GM21515 (cell line): ENCODE measurements at regions not wholly inside any gene's neighbourhood (a gene's known extent, or its start where the extent isn't known, plus 50 kb on each side); places are given as distances from the start of the nearest gene placed in this dataset.
"Not testable (repeated sequence)": the region's sequence is repeated elsewhere in the genome, so short reads cannot be mapped to it uniquely, and the experiment has no call there.

ENCODE experiments used
- ATAC-seq: cut with Tn5 transposase; IDR thresholded peaks from one replicate; pipeline ENCODE4 v1.9.1; 2021; ENCODE audit not compliant: unreplicated experiment

DNA sequence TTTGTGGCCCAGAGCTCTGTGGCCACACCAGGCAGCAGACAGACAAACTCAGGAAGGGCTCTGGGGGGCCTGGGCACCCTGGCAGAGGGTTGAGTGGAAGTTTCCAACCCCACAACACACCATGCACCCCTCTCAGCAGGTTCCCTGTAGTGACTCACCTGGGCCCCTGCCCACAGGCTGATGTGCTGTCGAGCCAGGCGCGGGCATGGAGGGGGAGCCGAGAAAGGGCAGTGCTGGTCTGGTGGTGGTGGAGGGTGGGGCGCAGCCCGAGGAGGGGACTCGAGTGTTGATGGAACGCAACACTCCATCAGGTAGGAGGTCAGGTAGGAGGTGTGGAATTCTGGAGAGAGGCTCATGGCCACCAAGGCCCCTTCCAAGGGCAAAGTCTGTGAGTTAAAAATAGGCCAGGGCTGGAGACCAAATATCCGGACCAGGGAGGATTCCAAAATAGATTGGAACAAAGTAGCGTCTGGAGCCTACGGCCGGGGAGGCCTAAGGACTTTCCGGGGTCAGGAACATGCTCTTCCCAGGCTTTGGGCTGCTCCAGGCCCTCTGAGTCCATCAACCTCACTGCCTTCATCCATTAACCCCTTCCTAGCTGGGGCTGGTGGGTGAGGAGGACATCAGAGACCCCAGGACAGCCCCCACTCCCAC, 191.5 kb upstream of the AJAP1 start:
- ATAC-seq, result no peak

DNA sequence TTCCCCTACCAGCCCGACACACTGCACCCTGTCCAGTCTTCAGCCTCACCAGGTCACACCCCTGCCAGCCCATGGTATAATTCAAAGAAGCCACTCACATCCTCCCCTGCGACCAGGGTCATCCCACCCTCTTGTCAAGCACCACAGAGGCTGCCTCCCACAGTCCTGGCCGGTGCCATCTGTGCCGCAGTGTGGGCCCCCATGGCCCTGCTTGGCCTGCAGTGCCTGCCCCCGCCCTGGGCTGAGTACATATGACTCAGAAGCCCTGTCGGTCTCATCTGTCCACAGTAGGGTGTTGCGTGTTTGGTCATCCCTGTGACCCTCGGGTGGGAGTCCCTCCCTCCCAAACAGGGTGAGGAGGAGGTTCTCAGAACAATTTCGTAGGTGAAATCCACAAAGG, 190.8 kb upstream of the AJAP1 start:
- no peak for ATAC-seq

DNA sequence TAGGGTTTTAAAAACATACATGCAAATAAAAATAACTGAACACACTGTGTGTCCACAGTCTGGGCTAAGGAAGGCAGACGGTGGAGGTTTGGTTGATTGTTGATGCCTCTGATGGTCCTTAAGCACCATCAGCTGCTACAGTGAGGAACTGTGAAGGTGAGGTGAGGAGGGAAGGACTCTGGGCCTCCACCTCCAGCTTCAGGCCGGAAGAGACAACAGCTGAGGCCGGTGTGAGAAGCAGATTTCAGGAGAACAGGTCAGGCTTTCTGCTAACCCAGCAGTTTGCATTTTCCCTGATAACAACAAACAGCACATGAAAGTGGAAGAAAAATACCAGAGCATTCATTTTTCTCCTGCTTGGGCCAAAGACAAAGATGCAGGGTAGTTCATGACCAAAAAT, 189.9 kb upstream of the AJAP1 start:
- no peak for ATAC-seq

DNA sequence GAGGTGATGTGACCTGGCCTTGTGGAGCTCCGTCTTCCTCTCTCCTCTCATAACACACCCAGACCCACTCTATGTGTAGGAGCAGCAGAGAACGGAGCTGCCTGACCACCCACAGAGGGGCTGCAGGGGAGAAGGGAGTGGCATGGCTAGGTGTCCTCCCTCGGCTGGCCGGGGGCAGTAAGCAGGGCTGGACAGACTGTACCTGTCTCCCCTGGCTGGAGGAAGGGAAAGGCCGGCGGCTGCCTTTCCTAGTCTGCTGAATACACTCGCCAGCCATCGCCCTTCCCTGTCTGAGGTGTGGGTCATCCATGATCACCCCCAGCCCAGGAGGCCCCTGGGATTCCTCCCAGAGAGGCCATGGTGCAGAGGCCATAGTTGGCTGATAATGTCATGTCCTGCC, 187.2 kb upstream of the AJAP1 start:
- ATAC-seq, result no peak

DNA sequence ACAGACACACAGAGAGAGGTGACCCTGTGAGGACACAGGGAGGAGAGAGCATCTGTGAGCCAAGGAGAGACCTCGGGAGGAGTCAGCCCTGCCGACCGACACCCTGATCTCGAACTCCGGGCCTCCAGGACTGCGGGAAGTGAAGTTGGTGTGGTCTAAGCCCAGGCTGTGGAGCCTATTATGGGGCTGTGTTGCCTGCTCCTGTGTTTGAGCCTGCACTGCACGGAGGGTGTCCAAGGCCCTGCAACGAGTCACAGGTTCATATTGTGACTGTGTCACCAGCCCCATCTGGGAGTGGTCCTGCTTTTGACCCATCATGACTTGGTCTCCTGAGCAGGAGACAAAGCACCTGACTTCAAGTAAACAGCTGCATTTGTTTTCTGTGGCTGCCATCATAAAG, 186.0 kb upstream of the AJAP1 start:
- no peak for ATAC-seq

DNA sequence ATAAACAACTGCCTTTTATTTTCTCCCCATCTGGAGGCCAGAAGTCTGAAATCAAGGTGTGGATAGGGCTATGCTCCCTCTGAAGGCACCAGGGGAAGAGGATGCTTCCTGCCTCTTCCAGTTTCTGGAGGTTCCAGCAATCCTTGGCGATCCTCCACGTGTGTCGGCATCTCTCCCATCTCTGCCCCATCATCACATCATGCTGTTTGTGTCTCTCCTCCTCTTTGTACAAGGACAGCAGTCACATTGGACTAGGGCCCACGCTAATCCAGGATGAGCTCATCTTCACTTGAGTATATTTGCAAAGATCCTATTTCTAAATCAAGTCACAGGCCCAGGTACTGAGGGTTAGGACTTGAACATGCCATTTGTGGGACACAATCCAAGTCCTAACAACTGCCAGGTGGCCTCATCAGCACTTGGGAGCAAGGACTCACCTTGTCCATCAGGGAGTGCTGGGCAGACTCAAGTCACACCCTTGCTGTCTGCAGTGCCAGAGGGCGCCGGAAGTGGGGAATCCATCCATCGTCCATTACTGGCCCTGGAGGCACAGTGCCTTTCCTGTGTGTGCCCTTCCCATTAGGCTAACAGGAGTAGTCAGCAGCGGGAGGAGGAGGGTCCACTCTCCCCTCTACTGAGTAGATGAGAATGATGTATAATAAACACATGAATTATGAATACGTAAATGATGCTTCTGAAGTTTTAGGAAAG, 185.4 kb upstream of the AJAP1 start:
- no peak for ATAC-seq

DNA sequence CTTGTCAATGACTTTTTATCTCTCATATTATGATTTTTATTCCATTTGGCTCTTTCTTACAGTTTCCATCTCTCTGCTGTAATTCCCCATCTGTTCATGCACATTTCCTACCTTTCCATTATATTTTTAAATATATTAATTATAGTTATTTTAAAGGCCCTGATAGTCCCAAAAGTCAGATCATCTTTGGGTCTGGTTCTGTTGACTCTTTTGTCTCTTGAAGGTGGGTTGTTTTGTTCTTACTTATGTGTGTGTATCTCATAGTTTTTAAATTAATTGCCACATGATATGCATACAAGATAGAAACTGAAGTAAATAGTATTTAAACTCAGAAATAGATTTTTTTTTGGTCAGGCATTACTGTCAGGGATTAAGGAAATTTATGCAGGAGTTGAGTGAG, 178.0 kb upstream of the AJAP1 start:
- ATAC-seq, result no peak

DNA sequence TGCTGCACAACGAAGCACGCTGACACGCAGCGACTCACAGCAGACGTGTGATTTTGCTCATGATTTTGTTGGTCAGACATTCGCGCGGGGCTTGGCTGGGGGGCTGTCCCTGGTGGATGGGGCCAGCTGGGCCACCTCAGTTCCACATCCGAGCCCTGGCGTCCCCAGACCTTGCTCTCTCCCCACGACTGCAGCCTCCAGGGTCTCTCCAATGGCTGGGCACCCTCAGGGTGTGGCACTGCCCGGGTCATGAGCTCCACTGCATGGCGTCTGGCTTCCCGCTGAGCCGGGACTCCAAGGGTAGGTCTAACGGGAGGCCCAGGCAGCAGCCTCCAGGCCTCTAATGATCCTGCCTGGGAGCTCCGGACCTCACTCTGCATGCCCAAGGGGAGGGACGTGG, 173.0 kb upstream of the AJAP1 start:
- ATAC-seq, result no peak

DNA sequence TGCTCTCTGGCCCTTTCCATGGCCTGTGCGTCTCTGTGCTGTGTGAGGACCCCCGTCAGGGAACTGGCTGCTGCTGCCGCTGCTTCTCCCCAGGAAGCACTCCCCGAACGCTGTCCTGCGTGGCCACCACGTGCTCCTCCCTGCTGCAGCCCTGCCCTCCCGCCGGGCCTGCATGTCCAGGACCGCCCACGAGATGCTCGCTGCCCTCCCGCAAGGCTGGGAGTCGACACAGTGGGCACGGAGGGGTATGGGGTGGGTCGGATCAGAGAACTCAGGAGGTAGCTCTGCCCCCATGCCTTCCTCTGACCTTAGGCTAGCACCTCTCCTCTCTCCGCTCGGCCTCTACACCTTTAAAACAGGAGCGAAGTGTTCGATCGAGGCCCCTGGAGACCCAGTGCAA, 171.9 kb upstream of the AJAP1 start:
- ATAC-seq, result no peak

DNA sequence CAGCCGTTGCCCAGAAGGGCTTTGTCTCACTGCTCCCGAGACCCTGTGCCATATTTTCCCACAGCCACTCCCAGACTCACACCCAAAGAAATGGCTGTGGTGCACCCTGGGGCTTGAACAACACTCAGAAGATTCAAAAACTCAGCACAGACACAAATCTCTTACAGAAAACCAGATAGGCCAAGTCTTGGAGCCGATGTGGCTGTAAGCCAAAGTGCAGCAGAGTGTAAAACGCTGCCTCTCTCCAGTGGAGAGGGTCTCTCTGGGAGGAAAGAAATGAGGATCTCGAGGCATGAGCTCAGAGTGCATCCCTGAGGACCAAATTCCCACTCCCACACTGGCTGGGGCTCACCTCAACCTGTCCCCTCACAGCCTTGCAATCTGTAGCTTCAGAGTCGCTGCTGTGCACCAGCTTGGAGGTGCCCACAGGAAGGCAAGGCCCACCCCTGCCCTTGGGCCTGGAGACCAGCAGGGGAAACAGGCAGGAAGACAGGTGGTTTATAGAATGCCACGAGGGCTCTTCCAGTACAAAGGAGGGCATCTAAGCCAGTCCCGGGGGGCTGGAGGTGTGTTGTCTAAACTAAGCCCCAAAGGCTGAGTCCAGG, 171.3 kb upstream of the AJAP1 start:
- ATAC-seq, result no peak

DNA sequence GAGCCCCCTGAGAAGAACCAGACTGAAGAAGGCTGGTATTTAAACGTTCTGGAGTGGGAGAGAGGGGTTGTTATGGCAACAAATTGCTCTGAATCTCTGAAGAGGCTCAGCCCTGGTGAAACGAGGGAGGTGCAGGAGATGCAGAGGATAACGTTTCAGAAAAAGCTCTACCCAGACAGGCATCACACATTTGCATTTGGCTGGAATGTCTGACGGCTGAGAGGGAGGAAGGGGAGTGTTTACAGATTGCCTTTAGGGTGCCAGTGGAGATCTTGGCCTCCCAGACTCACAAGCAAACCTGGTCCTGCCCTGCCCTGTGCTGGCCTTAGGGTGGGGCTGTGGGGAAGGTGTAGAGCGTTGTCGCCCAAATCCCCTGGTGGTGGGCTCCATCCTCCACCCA, 169.0 kb upstream of the AJAP1 start:
- no peak for ATAC-seq

DNA sequence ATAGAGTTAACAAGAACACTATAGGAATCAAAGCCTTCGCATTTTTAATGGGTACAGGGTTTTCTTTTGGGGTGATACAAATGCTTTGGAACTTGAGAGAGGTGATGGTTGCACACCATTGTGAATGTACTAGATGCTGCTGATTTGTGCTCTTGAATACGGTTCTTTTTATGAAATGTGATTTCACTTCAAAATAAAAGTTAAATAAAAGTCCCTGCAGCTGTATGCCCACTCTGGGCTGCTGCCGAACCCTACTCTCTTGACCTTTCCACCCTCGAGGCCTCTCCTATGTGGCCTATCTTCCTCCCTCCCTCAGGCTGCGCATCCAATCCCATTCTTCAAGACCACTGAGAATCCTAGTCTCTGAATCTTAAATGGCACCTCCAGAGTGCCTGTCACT, 168.5 kb upstream of the AJAP1 start:
- ATAC-seq, result no peak

DNA sequence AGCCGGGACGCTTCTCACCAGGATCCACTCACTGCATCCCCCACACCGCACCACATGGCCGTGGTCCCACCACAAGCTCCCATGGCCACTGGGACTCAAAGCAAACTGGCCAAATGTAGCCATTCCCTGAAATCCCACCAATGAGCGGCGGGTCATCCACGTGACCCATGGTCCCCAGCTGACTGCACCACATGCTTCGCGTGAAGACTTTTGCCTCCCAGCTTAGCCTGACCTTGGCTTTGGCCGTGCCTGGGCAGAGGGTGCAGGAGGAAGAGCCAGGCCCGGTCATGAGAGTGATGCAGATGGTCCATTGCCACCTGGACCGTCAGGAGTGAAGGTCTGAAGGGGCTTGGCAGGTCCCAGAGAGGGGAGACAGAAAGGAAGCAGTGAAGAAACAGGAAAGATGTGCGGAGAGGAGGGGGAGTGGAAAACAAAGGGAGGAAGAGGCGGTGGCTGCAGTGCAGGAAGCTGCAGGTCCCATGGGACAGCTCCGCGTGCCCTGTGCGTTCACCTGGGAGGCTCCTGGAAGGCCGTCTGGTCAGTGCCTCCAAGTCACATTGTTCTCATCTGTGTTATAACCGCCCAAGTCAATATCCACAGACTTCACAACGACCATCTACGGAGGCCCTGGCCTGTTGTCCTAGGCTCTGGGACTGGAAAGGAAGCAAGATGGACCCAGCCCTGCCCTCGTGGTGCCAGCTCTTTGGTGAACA, 167.8 kb upstream of the AJAP1 start:
- no peak for ATAC-seq

DNA sequence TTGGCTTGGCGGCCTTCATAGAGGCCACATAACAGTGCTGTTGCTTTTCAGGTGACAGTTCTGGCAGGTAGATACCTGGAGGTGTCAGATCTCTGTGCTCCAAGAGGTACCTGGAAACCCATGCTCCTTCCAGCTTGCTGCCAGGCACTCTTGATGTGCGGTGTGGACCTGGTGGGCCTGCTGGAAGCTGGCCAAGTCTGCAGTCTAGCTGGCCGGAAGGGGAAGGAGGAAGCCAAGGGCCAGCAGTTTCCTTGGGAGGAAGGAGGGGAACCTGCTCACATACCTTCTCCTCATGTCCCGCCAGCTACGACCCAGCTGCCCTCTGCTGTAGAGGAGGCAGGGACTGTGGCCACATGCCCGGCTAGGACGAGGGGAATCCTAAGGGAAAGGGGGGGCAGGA, 166.4 kb upstream of the AJAP1 start:
- no peak for ATAC-seq

DNA sequence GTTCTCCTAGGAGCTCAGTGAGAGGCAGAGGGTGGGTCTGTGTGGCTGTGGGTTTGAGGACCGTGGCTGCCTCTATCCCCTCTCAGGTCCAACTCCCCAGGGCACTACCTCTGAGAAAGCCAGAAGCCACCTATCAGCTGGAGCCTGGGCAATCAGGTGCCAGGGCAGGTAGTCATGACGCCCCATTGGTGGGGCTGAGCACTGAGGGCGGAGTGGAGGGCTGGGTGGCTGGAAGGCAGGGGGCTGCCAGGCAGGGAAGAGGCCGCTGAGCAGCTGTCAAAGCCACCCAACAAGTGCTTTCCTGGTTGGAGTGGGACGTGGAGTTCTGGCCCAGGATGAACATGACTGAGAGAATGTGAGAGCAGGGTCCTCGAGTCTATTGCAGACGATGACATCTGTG, 164.9 kb upstream of the AJAP1 start:
- ATAC-seq, result no peak

DNA sequence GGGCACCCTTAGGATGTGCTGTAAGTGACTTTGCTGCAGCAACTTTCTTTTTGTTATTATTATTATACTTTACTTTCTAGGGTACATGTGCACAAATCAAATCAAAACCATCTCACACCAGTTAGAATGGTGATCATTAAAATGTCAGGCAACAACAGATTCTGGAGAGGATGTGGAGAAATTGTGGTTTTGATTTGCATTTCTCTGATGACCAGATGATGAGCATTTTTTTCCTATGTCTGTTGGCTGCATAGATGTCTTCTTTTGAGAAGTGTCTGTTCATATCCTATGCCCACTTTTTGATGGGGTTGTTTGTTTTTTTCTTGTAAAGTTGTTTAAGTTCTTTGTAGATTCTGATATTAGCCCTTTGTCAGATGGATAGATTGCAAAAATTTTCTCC, 164.4 kb upstream of the AJAP1 start:
- not testable (repeated sequence) for ATAC-seq

DNA sequence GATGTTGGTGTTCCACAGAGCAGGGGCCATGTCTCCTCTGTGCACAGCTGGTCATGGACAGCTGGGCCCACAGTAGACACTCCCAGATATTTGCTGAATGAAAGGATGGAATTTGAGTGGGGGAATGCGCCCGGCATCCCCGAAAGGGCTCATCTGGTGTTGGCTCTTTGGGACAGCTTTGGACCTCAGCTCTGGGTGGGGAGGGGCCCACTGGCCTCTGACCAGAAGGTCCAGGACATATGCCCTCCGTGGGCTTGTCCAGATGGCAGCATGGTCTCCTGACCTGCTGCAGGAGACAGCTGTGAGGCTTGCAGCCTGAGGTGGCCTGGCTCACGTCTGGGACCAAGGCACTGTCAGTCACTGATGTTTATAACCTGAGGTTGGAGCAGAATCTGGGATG, 160.4 kb upstream of the AJAP1 start:
- no peak for ATAC-seq

DNA sequence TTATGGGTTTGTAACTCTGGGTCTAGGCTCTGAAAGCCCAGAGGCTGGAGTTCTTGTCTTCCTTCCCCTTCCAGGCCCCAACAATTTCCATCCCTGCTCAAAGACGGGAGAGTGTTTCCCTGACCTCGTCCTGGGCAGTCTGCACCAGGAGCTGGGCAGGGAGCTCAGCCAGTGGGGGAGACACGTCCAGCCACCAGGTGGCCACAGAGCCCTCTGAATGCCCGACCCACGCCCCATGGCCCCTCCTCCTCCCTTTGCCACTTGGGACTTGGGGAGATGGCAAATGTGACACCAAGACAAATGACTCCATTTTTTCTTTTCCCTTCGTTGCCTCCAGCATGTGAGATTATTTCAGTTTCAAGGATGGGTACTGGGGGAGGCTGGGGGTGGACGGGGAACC, 159.9 kb upstream of the AJAP1 start:
- no peak for ATAC-seq

DNA sequence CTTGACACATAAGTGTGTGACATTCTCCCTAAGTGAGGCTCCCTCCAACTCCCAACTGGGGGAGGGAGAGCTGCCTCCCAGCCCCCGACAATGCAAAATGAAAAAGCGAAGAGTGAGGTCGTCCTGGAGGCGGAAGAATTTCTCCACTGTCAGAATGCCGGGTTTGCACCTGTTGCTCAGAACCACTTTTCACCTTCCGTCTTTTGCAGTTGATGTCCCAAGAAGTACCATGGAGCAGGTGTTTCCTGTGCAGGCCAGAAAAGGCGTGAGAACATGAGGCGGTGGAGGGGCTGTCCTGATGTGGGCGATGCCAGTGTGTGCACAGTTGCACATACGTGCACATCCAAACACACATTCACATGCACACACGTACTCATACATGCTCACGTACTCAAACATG, 158.6 kb upstream of the AJAP1 start:
- no peak for ATAC-seq

DNA sequence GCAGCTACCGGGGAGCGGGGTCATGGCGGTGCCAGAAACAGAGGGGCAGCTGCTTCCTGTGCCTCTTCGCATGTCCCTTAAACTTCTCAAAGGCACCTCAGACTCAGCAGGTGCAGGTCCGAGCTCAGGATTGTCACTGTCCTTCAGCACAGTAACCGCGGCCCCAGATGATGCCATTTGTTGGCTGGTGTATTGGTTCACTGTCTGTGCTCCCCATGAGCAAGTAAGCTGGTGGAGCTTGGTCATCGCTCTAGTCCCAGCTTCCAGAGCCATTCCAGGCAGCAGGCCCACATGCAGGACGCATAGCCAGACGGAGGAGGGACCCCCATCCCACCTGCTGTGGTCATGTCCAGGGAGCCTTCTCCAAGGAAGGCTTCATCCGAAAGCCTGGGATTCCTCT, 154.0 kb upstream of the AJAP1 start:
- ATAC-seq, result no peak

DNA sequence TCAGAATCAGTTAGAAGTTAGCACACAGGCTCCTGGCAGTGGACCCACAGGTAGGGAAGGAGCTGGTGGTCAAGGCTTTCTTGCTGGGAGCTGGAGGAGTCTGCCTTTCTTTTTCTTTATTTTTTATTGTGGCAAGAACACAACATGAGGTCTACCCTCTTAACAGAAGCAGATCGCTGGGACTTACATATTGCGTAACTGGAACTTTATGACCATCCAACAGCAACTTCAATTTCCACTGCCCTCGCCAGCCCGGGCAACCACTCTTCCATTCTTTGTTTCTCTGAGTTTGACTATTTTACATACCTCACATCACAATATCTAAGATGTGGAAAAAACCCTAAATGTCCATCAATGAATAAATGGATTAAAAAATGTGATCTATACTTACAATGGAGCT, 147.8 kb upstream of the AJAP1 start:
- ATAC-seq, result no peak

DNA sequence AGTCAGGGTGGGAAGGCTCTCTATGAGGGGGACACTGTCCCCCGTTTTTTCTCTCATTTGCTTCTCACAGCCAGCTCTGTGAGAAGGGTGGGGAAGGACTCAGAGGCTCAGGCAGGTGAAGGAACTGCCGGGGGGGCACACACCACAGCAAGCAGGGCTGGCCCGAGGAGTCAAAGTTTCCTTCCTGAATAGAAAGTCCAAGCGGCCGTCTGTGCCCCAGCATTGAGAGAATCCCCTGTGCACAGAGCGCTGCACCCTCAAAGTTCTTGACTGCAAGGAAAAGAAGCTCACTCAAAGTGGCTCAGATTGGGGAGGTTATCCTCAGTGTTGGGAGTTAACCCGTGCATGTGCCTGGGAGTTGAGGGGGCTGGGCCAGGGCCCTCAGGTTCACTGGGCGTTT, 145.2 kb upstream of the AJAP1 start:
- ATAC-seq, result no peak
